Central memory CD8-positive, alpha-beta T cell (primary cell): ENCODE measurements at regions not wholly inside any gene's neighbourhood (a gene's known extent, or its start where the extent isn't known, plus 50 kb on each side); places are given as distances from the start of the nearest gene placed in this dataset.

Experiments
- ATAC-seq: fragments of 150-1000 bp; cut with Tn5 transposase; replicated peaks from 2 replicates; pipeline ENCODE4 v1.10.0; 2022; ENCODE audit warnings: mild to moderate bottlenecking, moderate FRiP score, moderate number of reproducible peaks; ENCODE audit not compliant: poor library complexity, severe bottlenecking; ENCODE audit errors: extremely low read depth
- DNase-seq, 2 donors: peaks; one replicate each; pipeline ENCODE4 v3.0.0; 2021; ENCODE audit warnings: low spot score in 2 of 2
- H3K27ac Mint-ChIP-seq: one replicate; pipeline ENCODE4 v1.8.0; 2022; ENCODE audit warnings: low read depth, mild to moderate bottlenecking, moderate library complexity, mixed read lengths
- H3K27me3 Mint-ChIP-seq: one replicate; pipeline ENCODE4 v1.8.0; 2022; ENCODE audit warnings: mixed read lengths
- H3K36me3 Mint-ChIP-seq: one replicate; pipeline ENCODE4 v1.8.0; 2022; ENCODE audit warnings: mild to moderate bottlenecking, moderate library complexity, mixed read lengths; ENCODE audit not compliant: insufficient read depth
- H3K4me1 Mint-ChIP-seq: one replicate; pipeline ENCODE4 v1.8.0; 2022; ENCODE audit warnings: mixed read lengths
- H3K4me3 Mint-ChIP-seq: one replicate; pipeline ENCODE4 v1.8.0; 2022; ENCODE audit warnings: mild to moderate bottlenecking, moderate library complexity, mixed read lengths
- H3K9me3 Mint-ChIP-seq: one replicate; pipeline ENCODE4 v1.8.0; 2022; ENCODE audit warnings: mixed read lengths

DNA sequence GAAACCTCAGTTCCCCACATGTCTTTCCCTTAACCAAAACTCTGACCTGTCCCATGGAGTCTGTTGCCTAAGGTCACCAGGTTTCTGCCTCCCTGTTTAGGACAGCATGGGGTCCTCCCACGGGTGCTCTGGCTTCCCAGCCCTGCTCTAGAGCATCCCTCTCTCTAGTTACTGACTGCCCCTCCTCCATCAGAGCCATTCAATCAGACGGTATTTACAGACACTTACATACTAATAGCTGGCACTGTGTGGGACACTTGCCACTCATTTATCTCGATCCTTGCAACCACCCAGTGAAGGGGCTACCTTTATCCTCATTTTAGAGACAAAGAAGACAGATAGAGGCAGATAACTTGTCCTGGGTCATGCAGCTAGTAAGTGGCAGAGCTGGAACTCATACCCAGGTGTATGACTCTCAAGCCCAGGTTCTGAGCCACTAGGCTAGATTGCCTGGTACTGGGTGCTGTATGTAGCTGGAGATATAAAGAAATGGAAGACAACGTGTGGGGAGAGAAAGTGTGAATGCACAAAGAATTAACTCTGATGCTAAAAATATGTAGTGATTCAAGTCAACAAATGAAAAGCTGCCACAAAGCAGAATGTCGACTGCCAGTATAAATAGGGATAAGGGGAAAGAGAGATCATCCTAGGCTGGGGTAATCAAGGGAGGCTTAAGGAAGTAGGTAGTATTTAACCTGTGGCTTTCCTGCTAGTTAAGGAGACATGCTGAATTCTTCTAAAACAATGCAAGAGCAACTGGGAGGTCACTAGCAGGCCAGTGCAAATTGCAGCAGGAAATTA lies 52.5 kb upstream of the PDE8B start:
- Mint-ChIP-seq H3K4me3 (no peak overlapping the region), H3K36me3 (no peaks in the 10 kb centered on the region), H3K27ac (no peak overlapping the region), H3K4me1 (no peaks in the 10 kb centered on the region), H3K9me3 (no peaks in the 10 kb centered on the region), H3K27me3 (peaks cover 13% of the 10 kb centered on the region)
- DNase-seq: no peak
- no peak for ATAC-seq

DNA sequence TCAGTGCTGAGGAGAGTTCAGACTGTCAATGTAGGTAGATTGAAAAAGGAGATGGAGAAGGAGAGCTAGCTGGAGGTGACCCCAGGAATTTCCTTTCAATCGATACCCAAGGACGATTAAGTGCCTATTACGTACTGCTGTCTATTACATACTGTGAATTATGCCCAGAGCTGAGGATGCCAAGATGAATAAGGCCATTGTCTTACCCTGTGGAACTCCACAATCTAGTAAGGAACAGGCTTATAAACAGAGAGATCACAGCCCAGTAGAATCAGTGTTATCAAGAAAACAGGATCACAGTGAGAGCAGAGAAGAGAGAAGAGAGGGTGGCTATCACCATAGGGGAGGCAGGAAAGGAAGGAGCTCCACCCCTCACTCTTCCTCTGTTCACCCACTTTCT lies 54.1 kb upstream of the PDE8B start:
- H3K4me3 Mint-ChIP-seq: no peak overlapping the region
- DNase-seq: no peak
- H3K27ac Mint-ChIP-seq: no peak overlapping the region
- H3K9me3 Mint-ChIP-seq: no peaks in the 10 kb centered on the region
- peaks cover 13% of the 10 kb centered on the region for H3K27me3 Mint-ChIP-seq
- H3K36me3 Mint-ChIP-seq: no peaks in the 10 kb centered on the region
- no peaks in the 10 kb centered on the region for H3K4me1 Mint-ChIP-seq
- ATAC-seq: no peak

DNA sequence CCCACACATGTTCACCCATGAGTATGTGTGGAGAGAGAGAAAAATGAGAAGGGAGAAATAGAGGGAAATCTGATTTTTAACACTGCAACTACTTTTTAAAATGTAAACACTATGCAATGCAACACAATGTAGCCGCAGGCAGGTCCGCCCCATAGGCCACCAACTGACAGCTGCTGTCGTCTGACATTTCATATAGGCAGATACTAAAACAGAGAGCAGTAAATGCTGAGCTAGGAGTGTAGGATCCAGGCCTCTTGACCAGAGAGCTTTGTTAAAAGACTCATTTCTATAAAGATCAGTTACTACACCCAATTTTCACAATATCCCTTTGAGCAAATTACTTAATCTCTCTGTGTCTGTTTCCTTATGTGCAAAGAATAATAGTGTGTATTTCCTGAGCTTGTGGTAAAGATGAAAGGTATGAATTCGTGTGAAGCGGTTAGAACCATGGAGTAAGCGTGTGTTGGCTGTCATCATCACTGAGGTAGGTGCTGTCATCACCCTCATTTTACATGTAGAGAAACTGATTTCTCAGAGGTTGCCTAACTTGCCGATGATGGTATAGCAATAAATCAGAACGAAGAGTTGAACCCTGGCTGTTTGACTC lies 55.2 kb upstream of the PDE8B start:
- H3K36me3 Mint-ChIP-seq: no peaks in the 10 kb centered on the region
- DNase-seq: no peak
- no peaks in the 10 kb centered on the region for H3K4me1 Mint-ChIP-seq
- ATAC-seq: peak; percentile 71
- peaks cover 13% of the 10 kb centered on the region for H3K27me3 Mint-ChIP-seq
- no peak overlapping the region for H3K4me3 Mint-ChIP-seq
- H3K9me3 Mint-ChIP-seq: no peaks in the 10 kb centered on the region
- no peak overlapping the region for H3K27ac Mint-ChIP-seq

GRCh38 chr5:77152441-77152840 lies 58.0 kb upstream of the PDE8B start:
- peaks cover 2% of the 10 kb centered on the region for H3K27me3 Mint-ChIP-seq
- H3K9me3 Mint-ChIP-seq: no peaks in the 10 kb centered on the region
- H3K4me3 Mint-ChIP-seq: no peak overlapping the region
- H3K4me1 Mint-ChIP-seq: no peaks in the 10 kb centered on the region
- DNase-seq: no peak
- no peak for ATAC-seq
- H3K27ac Mint-ChIP-seq: no peak overlapping the region
- H3K36me3 Mint-ChIP-seq: no peaks in the 10 kb centered on the region

DNA sequence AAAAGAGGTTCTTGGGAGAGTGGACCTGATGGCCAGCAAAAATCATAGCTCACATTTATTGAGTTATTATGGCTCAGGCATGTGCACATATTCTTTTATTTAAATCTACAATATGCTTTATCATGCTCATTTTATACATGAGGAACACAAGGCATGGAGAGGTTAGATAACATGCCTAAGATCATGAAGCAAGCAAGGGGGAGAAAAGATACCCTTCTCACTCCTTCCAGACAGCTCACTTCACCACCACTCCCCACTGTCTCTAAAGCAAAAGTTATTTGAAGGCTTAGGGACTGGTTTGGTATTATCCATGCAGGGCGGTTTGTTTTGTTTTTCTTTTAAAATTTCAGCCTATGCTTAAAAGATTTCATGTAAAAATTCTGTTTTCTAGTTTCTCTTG lies 59.0 kb upstream of the PDE8B start:
- Mint-ChIP-seq H3K27me3 (no peaks in the 10 kb centered on the region), H3K9me3 (no peaks in the 10 kb centered on the region), H3K4me1 (no peaks in the 10 kb centered on the region), H3K36me3 (no peaks in the 10 kb centered on the region), H3K4me3 (no peak overlapping the region), H3K27ac (no peak overlapping the region)
- ATAC-seq: no peak
- DNase-seq: no peak

GRCh38 chr5:77146896-77147295 lies 59.8 kb upstream of the ZBED3 start:
- Mint-ChIP-seq H3K4me1 (no peaks in the 10 kb centered on the region), H3K9me3 (no peaks in the 10 kb centered on the region), H3K27ac (no peak overlapping the region), H3K36me3 (no peaks in the 10 kb centered on the region), H3K27me3 (peaks cover 21% of the 10 kb centered on the region), H3K4me3 (no peak overlapping the region)
- no peak for DNase-seq
- ATAC-seq: no peak

GRCh38 chr5:77145666-77146065 lies 58.6 kb upstream of the ZBED3 start:
- Mint-ChIP-seq H3K27me3 (peaks cover 21% of the 10 kb centered on the region), H3K4me3 (no peak overlapping the region), H3K36me3 (no peaks in the 10 kb centered on the region), H3K4me1 (no peaks in the 10 kb centered on the region), H3K27ac (no peak overlapping the region), H3K9me3 (no peaks in the 10 kb centered on the region)
- ATAC-seq (no peak), DNase-seq (no peak)

DNA sequence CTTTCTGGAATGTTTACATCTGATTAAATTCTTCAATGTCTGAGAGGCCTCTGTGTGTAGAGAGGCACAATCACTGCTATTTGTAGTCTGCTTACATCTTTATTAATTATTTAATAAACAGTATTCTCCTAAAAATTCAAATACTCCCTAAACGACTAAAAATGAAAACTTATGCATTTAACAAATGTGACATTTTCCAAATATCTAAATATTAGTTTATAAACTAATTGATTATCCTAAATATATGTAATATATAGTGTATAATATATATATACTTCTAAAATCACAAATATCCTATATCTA lies 57.7 kb upstream of the ZBED3 start:
- no peaks in the 10 kb centered on the region for H3K4me1 Mint-ChIP-seq
- no peaks in the 10 kb centered on the region for H3K9me3 Mint-ChIP-seq
- ATAC-seq: no peak

DNA sequence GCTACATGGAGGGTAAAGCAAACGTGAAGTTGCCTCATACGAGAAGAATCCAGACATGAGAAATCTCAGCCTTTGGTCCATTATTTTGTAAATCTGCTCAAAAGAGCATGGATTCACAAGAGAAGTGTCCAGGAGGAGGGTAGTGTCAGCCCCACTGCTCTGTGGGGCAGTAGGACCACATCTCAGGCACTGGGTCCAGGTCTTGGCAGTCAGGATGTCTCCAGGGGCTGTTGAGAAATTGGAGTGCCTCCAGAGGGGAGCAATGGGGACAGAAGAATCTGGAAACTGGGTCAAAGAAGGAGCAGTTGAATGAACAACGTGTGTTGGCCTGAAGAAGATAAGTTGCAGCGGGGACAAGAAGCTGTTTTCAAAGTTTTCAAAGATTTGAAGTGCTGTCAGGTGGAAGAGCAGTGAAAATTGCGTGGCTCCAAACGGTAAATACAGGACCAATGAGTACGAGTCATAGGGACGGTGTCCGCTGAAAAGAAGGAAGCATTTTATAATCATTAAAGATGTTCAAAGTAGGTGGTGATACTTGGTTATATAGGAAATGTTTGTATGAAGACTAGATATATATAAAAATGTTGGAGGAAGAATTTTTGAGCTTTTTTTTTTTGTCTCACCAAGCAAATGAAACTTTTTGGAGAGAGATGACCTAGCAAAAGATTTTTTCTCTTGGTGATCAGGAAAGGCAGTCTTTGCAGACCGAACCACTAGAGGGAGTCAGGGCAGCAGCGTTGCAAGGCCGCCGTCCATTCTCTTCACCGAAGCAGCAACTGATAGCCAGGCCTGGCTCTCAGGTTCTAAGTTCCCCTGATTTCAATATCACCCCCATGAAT lies 57.1 kb upstream of the ZBED3 start:
- Mint-ChIP-seq H3K27ac (no peak overlapping the region), H3K4me3 (no peak overlapping the region), H3K27me3 (peaks cover 21% of the 10 kb centered on the region), H3K4me1 (no peaks in the 10 kb centered on the region), H3K9me3 (no peaks in the 10 kb centered on the region), H3K36me3 (no peaks in the 10 kb centered on the region)
- peak; percentile 52 for ATAC-seq
- DNase-seq: no peak

More for the DNA sequence above, 57.7 kb upstream of the ZBED3 start:
- DNase-seq: no peak
- no peak overlapping the region for H3K27ac Mint-ChIP-seq
- no peak overlapping the region for H3K4me3 Mint-ChIP-seq
- H3K27me3 Mint-ChIP-seq: peaks cover 21% of the 10 kb centered on the region
- no peaks in the 10 kb centered on the region for H3K36me3 Mint-ChIP-seq

- Mint-ChIP-seq H3K27ac (no peak overlapping the region), H3K36me3 (no peaks in the 10 kb centered on the region), H3K4me3 (no peak overlapping the region), H3K4me1 (no peaks in the 10 kb centered on the region), H3K27me3 (peaks cover 34% of the 10 kb centered on the region), H3K9me3 (no peaks in the 10 kb centered on the region)
- DNase-seq (no peak), ATAC-seq (no peak)
These were observed 53.3 kb upstream of the ZBED3 start for GRCh38 chr5:77140350-77140749.

DNA sequence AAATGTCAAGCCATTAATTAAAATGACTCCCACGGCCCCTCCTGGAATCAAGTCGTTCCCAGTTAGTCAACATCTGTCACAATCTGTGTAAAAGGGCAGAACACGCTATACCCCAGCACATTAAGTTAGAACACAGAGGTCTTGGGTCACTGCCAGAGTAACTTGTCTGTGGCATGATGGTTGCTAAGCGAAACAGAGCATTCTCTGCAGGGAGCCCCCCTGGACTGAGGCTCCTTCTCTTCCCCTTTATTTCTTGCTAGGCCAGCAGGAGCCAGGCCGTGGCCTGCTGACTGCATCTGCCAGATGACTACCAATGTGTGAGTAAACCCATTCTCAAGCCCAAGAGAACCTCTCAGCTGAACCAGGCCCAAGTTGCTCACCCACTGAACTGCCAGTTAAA lies 51.9 kb upstream of the ZBED3 start:
- Mint-ChIP-seq H3K4me1 (no peaks in the 10 kb centered on the region), H3K4me3 (no peak overlapping the region), H3K27ac (no peak overlapping the region), H3K9me3 (no peaks in the 10 kb centered on the region), H3K27me3 (peaks cover 42% of the 10 kb centered on the region), H3K36me3 (no peaks in the 10 kb centered on the region)
- DNase-seq: no peak
- no peak for ATAC-seq
